Adrenal gland (tissue), 5 donors: ENCODE measurements at regions not wholly inside any gene's neighbourhood (a gene's known extent, or its start where the extent isn't known, plus 50 kb on each side); places are given as distances from the start of the nearest gene placed in this dataset.

Experiments
- CTCF ChIP-seq, 6 experiments: fragments of 450-650 bp in 4 of 6; fragments of 200-600 bp in 2 of 6; sonication (generic) in 1 of 6; IDR thresholded peaks; 1 replicate in 5 of 6; 2 replicates in 1 of 6; pipeline versions ENCODE4 v1.5.1 to v1.8.0; 2016 to 2021; ENCODE audit warnings: antibody characterized with exemption in 6 of 6, mild to moderate bottlenecking in 2 of 6, moderate library complexity in 1 of 6
- POLR2A ChIP-seq, 2 donors: fragments of 450-650 bp; IDR thresholded peaks; one replicate each; pipeline ENCODE4 v1.6.1; 2017; ENCODE audit warnings: antibody characterized with exemption in 2 of 2, mild to moderate bottlenecking in 2 of 2, moderate library complexity in 1 of 2
- donor health status: DM: no; HTN: no; CAD: no.

- no peak for TF ChIP-seq CTCF (IDR thresholded peaks at IDR 0.05)
- TF ChIP-seq POLR2A (IDR thresholded peaks at IDR 0.05): no peak
Observed at GRCh38 chr5:84618262-84618661, 233.6 kb upstream of the EDIL3 start.
